ENCODE measurements at regions not wholly inside any gene's neighbourhood (a gene's known extent, or its start where the extent isn't known, plus 50 kb on each side); places are given as distances from the start of the nearest gene placed in this dataset.

- DNase-seq (ENCODE audit: low read depth in 2 of 2): no peak
These were observed 413.1 kb downstream of the PTPRU start for GRCh38 chr1:29649189-29650040.

GRCh38 chr1:29648798-29649188, 412.5 kb downstream of the PTPRU start:
- no peak for DNase-seq (ENCODE audit: low read depth in 2 of 2)

- DNase-seq (ENCODE audit: low read depth in 2 of 2): no peak
These were observed 411.7 kb downstream of the PTPRU start for GRCh38 chr1:29648026-29648425.

GRCh38 chr1:29647581-29647980, 411.3 kb downstream of the PTPRU start:
- DNase-seq (ENCODE audit: low read depth in 2 of 2): no peak

GRCh38 chr1:29646161-29646775, 409.9 kb downstream of the PTPRU start:
- no peak for DNase-seq (ENCODE audit: low read depth in 2 of 2)

- no peak for DNase-seq (ENCODE audit: low read depth in 2 of 2)
These were observed 409.3 kb downstream of the PTPRU start for GRCh38 chr1:29645586-29645985.

GRCh38 chr1:29644812-29645211, 408.5 kb downstream of the PTPRU start:
- no peak for DNase-seq (ENCODE audit: low read depth in 2 of 2)

GRCh38 chr1:29643838-29644440, 407.6 kb downstream of the PTPRU start:
- no peak for DNase-seq (ENCODE audit: low read depth in 2 of 2)

- DNase-seq (ENCODE audit: low read depth in 2 of 2): no peak
These were observed 407.0 kb downstream of the PTPRU start for GRCh38 chr1:29643281-29643680.

GRCh38 chr1:29642519-29642918, 406.2 kb downstream of the PTPRU start:
- no peak for DNase-seq (ENCODE audit: low read depth in 2 of 2)

- no peak for DNase-seq (ENCODE audit: low read depth in 2 of 2)
These were observed 405.6 kb downstream of the PTPRU start for GRCh38 chr1:29641921-29642320.

- DNase-seq (ENCODE audit: low read depth in 2 of 2): no peak
These were observed 404.1 kb downstream of the PTPRU start for GRCh38 chr1:29640428-29640785.

GRCh38 chr1:29639741-29640427, 403.6 kb downstream of the PTPRU start:
- DNase-seq (ENCODE audit: low read depth in 2 of 2): no peak

GRCh38 chr1:29639156-29639736, 402.9 kb downstream of the PTPRU start:
- DNase-seq (ENCODE audit: low read depth in 2 of 2): no peak

GRCh38 chr1:29638281-29638680, 402.0 kb downstream of the PTPRU start:
- no peak for DNase-seq (ENCODE audit: low read depth in 2 of 2)

GRCh38 chr1:29636936-29637335, 400.6 kb downstream of the PTPRU start:
- DNase-seq (ENCODE audit: low read depth in 2 of 2): no peak

- no peak for DNase-seq (ENCODE audit: low read depth in 2 of 2)
These were observed 399.4 kb downstream of the PTPRU start for GRCh38 chr1:29635501-29636263.

GRCh38 chr1:29634746-29635335, 398.5 kb downstream of the PTPRU start:
- no peak for DNase-seq (ENCODE audit: low read depth in 2 of 2)

GRCh38 chr1:29634324-29634723, 398.0 kb downstream of the PTPRU start:
- DNase-seq (ENCODE audit: low read depth in 2 of 2): no peak

- DNase-seq (ENCODE audit: low read depth in 2 of 2): no peak
These were observed 397.4 kb downstream of the PTPRU start for GRCh38 chr1:29633771-29634170.

Data from stimulated activated CD4-positive, alpha-beta T cell treated with anti-CD3 and anti-CD28 coated beads, Interleukin-15, amount 100 ng/mL, for 48 hours (primary cell).